Right atrium auricular region (tissue), 2 donors: ENCODE measurements at regions not wholly inside any gene's neighbourhood (a gene's known extent, or its start where the extent isn't known, plus 50 kb on each side); places are given as distances from the start of the nearest gene placed in this dataset.

Source experiments
- DNase-seq: peaks from one replicate; pipeline ENCODE4 v3.0.0-alpha.2; 2019; ENCODE audit warnings: low spot score
- H3K27ac ChIP-seq, 2 donors: fragments of 200-600 bp; sonication (generic); 1 replicate in 1 of 2; 2 replicates in 1 of 2; pipeline ENCODE4 v1.5.1; 2016 to 2019
- H3K27me3 ChIP-seq, 2 donors: fragments of 200-600 bp; sonication (generic); one replicate each; pipeline versions ENCODE4 v1.5.1 to v1.6.0; 2017 to 2019
- H3K36me3 ChIP-seq: fragments of 200-600 bp; sonication (generic); one replicate; pipeline ENCODE4 v1.5.1; 2016
- H3K4me1 ChIP-seq, 2 donors: fragments of 200-600 bp; sonication (generic); one replicate each; pipeline versions ENCODE4 v1.5.1 to v1.6.0; 2017 to 2019
- H3K4me3 ChIP-seq, 2 donors: fragments of 200-600 bp; sonication (generic); 1 replicate in 1 of 2; 2 replicates in 1 of 2; pipeline ENCODE4 v1.5.1; 2017 to 2019; ENCODE audit warnings: mild to moderate bottlenecking in 1 of 2, moderate library complexity in 1 of 2
- H3K9me3 ChIP-seq, 2 donors: fragments of 200-600 bp; sonication (generic); one replicate each; pipeline ENCODE4 v1.5.1; 2019
- TF ChIP-seq, protein P1 (sequence below), 2 donors: fragments of 200-600 bp; sonication (generic); IDR thresholded peaks; one replicate each; pipeline ENCODE4 v1.5.1; 2019; ENCODE audit warnings: antibody characterized with exemption in 2 of 2

DNA sequence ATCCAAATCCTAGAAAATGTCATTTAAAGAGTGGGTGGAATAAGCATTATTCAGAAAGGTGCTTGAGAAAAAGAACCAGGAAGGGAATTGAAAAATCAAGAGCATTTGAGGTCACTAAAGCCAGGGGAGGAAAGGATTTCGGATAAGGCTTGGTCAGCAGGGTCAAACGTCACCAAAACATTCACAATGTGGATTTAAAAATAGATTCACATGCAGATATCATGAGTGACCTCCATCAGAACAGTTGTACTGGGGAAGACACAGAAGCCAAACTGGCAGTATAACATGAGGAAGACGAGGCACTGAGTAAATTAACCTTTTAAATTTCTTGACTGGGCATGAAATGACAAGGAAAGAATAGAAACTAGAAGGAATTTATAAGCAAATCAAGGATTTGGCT is 175.1 kb upstream of the CCDC196 start:
- Histone ChIP-seq H3K27ac (no peak overlapping the region), H3K9me3 (no peaks in the 10 kb centered on the region), H3K36me3 (no peaks in the 10 kb centered on the region), H3K4me3 (no peak overlapping the region), H3K4me1 (no peaks in the 10 kb centered on the region), H3K27me3 (no peaks in the 10 kb centered on the region)
- DNase-seq: no peak
- TF ChIP-seq, protein P1, sequence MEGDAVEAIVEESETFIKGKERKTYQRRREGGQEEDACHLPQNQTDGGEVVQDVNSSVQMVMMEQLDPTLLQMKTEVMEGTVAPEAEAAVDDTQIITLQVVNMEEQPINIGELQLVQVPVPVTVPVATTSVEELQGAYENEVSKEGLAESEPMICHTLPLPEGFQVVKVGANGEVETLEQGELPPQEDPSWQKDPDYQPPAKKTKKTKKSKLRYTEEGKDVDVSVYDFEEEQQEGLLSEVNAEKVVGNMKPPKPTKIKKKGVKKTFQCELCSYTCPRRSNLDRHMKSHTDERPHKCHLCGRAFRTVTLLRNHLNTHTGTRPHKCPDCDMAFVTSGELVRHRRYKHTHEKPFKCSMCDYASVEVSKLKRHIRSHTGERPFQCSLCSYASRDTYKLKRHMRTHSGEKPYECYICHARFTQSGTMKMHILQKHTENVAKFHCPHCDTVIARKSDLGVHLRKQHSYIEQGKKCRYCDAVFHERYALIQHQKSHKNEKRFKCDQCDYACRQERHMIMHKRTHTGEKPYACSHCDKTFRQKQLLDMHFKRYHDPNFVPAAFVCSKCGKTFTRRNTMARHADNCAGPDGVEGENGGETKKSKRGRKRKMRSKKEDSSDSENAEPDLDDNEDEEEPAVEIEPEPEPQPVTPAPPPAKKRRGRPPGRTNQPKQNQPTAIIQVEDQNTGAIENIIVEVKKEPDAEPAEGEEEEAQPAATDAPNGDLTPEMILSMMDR (IDR thresholded peaks at IDR 0.05): no peak

DNA sequence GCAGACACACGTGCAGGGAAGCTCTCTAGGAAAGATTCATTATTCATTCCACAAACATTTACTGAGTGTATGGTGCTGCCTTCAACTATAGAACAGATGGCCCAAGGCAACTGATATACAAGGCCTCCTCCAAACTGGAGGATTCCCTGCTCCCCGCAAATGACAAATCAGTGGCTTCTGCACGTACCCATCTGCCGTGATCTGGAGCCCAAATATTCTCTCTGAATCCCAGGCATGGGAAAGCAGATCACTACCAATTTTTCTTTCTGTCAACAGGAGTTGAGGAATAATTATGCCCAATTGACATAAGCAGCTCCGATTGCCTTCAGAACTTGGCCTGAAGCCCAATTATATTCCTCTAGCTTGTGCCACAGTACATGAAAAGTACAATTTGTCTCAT is 174.2 kb upstream of the CCDC196 start:
- no peak overlapping the region for H3K27ac ChIP-seq
- TF ChIP-seq, protein P1 (IDR thresholded peaks at IDR 0.05): no peak
- no peak for DNase-seq

DNA sequence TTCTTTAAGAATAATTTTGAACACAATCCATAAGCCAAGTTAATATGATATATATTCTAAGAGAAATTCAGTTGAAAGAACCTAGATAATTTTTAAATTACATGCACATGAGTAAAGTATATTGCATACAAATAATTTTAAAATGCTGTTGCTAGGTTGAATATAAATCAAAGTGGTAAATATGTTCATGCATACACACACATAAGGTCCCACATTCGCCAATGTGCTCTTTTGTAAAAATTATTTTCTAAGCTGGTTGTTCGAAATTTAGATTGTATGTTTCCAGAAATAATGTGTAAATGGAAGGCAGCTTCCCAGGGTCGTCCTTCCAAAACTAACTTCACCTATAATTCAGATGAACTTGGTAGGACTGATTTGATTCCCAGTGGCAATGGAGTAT is 173.7 kb upstream of the CCDC196 start:
- no peaks in the 10 kb centered on the region for H3K4me1 ChIP-seq
- TF ChIP-seq, protein P1 (IDR thresholded peaks at IDR 0.05): no peak
- no peak overlapping the region for H3K4me3 ChIP-seq
- H3K27me3 ChIP-seq: no peaks in the 10 kb centered on the region
- H3K36me3 ChIP-seq: no peaks in the 10 kb centered on the region
- H3K27ac ChIP-seq: no peak overlapping the region
- DNase-seq: no peak
- H3K9me3 ChIP-seq: no peaks in the 10 kb centered on the region

More for the DNA sequence above, 174.2 kb upstream of the CCDC196 start:
- H3K36me3 ChIP-seq: no peaks in the 10 kb centered on the region
- H3K9me3 ChIP-seq: no peaks in the 10 kb centered on the region
- no peak overlapping the region for H3K4me3 ChIP-seq
- H3K4me1 ChIP-seq: no peaks in the 10 kb centered on the region
- no peaks in the 10 kb centered on the region for H3K27me3 ChIP-seq

DNA sequence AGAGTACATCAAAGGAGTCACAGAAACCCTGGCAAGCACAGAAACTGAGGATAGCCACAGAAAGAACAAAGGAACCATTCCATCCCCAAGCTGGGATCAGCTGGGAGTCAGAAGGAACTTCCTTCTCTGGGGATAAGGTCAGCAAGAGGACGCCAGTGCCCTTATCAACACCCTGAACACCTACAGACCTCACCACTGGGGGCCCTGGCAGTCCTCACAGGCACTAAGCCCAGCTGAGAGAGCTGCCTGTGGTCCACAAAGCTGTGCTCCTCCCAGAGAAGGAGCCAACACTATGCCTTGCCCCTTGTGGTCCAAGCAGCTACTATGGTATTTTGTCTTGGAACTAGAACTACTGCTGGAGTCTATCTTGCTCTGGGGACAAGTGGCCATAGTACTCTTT is 171.1 kb upstream of the CCDC196 start:
- no peak for DNase-seq
- Histone ChIP-seq H3K36me3 (no peaks in the 10 kb centered on the region), H3K27ac (no peak overlapping the region), H3K4me3 (no peak overlapping the region), H3K9me3 (peaks cover 0 to 7% of the 10 kb centered on the region in 2 donors), H3K27me3 (no peaks in the 10 kb centered on the region), H3K4me1 (no peaks in the 10 kb centered on the region)
- TF ChIP-seq, protein P1 (IDR thresholded peaks at IDR 0.05): no peak

DNA sequence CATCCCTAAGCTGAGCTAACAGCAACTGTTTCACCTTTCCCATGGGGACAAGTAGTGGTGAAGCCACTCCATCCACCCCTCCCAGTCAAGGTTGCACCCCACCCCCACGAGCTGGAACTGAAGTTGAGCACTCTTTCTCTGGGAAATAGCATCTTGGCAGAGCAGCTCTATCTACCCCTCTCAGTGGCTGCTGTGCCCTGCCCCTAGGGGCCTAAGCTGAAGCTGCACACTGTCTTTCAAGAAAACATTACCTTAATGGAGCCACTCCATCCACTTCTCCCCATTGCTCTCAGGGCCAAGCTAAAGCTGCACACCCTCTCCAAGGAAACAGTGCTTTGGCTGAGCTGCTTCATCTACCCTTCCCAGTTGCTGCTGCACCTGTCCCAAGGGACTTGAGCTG is 170.6 kb upstream of the CCDC196 start:
- Histone ChIP-seq H3K4me3 (no peak overlapping the region), H3K27ac (no peak overlapping the region), H3K27me3 (no peaks in the 10 kb centered on the region), H3K9me3 (peaks cover 0 to 7% of the 10 kb centered on the region in 2 donors), H3K36me3 (no peaks in the 10 kb centered on the region), H3K4me1 (no peaks in the 10 kb centered on the region)
- DNase-seq: no peak
- TF ChIP-seq, protein P1 (IDR thresholded peaks at IDR 0.05): no peak

DNA sequence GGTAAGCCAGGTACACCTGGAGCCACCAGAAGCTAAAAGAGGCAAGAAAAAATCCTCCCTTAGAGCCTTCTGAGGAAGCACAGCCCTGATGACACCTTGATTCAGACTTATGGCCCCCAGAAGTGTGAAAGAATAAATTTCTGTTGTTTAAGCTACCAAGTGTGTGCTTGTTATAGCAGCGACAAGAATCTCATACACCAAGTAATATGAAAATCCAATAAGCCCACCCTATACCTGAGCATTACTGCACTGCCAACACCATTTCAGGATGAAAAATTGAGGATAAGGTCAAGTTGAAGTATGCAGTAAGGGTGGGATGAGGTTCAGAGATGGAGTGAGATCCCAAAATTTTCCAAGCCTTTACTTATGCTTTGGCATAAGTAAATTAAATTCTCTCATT is 163.6 kb upstream of the CCDC196 start:
- Histone ChIP-seq H3K9me3 (peaks cover 0 to 18% of the 10 kb centered on the region in 2 donors), H3K4me1 (no peaks in the 10 kb centered on the region), H3K4me3 (no peak overlapping the region), H3K27me3 (no peaks in the 10 kb centered on the region), H3K36me3 (no peaks in the 10 kb centered on the region), H3K27ac (no peak overlapping the region)
- TF ChIP-seq, protein P1 (IDR thresholded peaks at IDR 0.05): no peak
- no peak for DNase-seq
